ENCODE measurements at regions not wholly inside any gene's neighbourhood (a gene's known extent, or its start where the extent isn't known, plus 50 kb on each side); places are given as distances from the start of the nearest gene placed in this dataset.
"Not testable (repeated sequence)": the region's sequence is repeated elsewhere in the genome, so short reads cannot be mapped to it uniquely, and the experiment has no call there.

- no peak for DNase-seq (ENCODE audit: low spot score)
Measured at GRCh38 chr1:245062741-245063305, 92.0 kb upstream of the KIF26B start.

GRCh38 chr1:245061808-245062207 is 93.0 kb upstream of the KIF26B start:
- not testable (repeated sequence) for DNase-seq (ENCODE audit: low spot score)

GRCh38 chr1:245060684-245061374 is 94.0 kb upstream of the KIF26B start:
- peak; percentile 54 for DNase-seq (ENCODE audit: low spot score)

- no peak for DNase-seq (ENCODE audit: low spot score)
Measured at GRCh38 chr1:245059806-245060424, 94.9 kb upstream of the KIF26B start.

- no peak for DNase-seq (ENCODE audit: low spot score)
Measured at GRCh38 chr1:245058882-245059281, 95.9 kb upstream of the KIF26B start.

- DNase-seq (ENCODE audit: low spot score), result no peak
Measured at GRCh38 chr1:245058436-245058835, 96.3 kb upstream of the KIF26B start.

- no peak for DNase-seq (ENCODE audit: low spot score)
Measured at GRCh38 chr1:245056913-245057312, 97.9 kb upstream of the KIF26B start.

GRCh38 chr1:245056296-245056695 is 98.5 kb upstream of the KIF26B start:
- DNase-seq (ENCODE audit: low spot score), result not testable (repeated sequence)

GRCh38 chr1:245055752-245056151 is 99.0 kb upstream of the KIF26B start:
- DNase-seq (ENCODE audit: low spot score), result no peak

- no peak for DNase-seq (ENCODE audit: low spot score)
Measured at GRCh38 chr1:245054507-245055270, 100.1 kb upstream of the KIF26B start.

GRCh38 chr1:245054105-245054504 is 100.7 kb upstream of the KIF26B start:
- no peak for DNase-seq (ENCODE audit: low spot score)

- DNase-seq (ENCODE audit: low spot score), result no peak
Measured at GRCh38 chr1:245052258-245052657, 102.5 kb upstream of the KIF26B start.

GRCh38 chr1:245051349-245052221 is 103.2 kb upstream of the KIF26B start:
- DNase-seq (ENCODE audit: low spot score), result no peak

- DNase-seq (ENCODE audit: low spot score), result no peak
Measured at GRCh38 chr1:245046769-245047168, 108.0 kb upstream of the KIF26B start.

GRCh38 chr1:245046315-245046714 is 108.5 kb upstream of the KIF26B start:
- DNase-seq (ENCODE audit: low spot score), result no peak

GRCh38 chr1:245045087-245045881 is 109.5 kb upstream of the KIF26B start:
- DNase-seq (ENCODE audit: low spot score), result no peak

- no peak for DNase-seq (ENCODE audit: low spot score)
Measured at GRCh38 chr1:245043611-245043940, 111.2 kb upstream of the KIF26B start.

GRCh38 chr1:245041058-245041698 is 113.6 kb upstream of the KIF26B start:
- no peak for DNase-seq (ENCODE audit: low spot score)

- DNase-seq (ENCODE audit: low spot score), result no peak
Measured at GRCh38 chr1:245039196-245039595, 115.6 kb upstream of the KIF26B start.

- DNase-seq (ENCODE audit: low spot score), result no peak
Measured at GRCh38 chr1:245036102-245036501, 118.7 kb upstream of the KIF26B start.

GRCh38 chr1:245031041-245031440 is 123.7 kb upstream of the KIF26B start:
- DNase-seq (ENCODE audit: low spot score), result no peak
